ENCODE measurements at regions not wholly inside any gene's neighbourhood (a gene's known extent, or its start where the extent isn't known, plus 50 kb on each side); places are given as distances from the start of the nearest gene placed in this dataset.

DNA sequence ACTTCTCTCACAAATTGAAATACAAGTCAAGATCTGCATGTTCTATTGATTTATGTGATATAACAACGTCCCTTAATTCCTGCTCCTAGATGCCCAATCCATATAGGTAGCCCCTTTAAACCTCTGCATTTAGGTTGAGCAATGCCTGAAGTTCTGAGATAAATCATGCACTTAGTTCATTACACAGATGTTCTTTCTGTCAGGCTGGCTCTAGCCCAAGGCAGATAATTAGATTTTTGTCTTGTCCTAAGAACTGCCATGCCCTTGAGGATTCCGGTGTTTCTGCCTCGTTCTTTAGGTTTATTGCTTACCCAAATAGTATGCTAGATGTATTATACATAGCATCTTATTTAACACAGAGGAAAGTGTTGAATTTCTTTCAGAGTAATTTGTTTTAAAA is 143.1 kb downstream of the TRAM1L1 start:
- TF ChIP-seq EZH2 (IDR thresholded peaks at IDR 0.05; ENCODE audit: insufficient read depth, poor library complexity, severe bottlenecking) (no peak), EZH2phosphoT487 (IDR thresholded peaks at IDR 0.05; ENCODE audit: insufficient read depth, low read depth) (no peak)

Measured in GM23248 (cell line).